ENCODE measurements at regions not wholly inside any gene's neighbourhood (a gene's known extent, or its start where the extent isn't known, plus 50 kb on each side); places are given as distances from the start of the nearest gene placed in this dataset.
"Not testable (repeated sequence)": the region's sequence is repeated elsewhere in the genome, so short reads cannot be mapped to it uniquely, and the experiment has no call there.

GRCh38 chr5:104513121-104513602 lies 950.6 kb upstream of the NUDT12 start:
- no peak for DNase-seq (ENCODE audit: low read depth in 2 of 2)

- no peak for DNase-seq (ENCODE audit: low read depth in 2 of 2)
These were observed 949.7 kb upstream of the NUDT12 start for GRCh38 chr5:104512063-104512825.

GRCh38 chr5:104498281-104498680 lies 935.7 kb upstream of the NUDT12 start:
- no peak for DNase-seq (ENCODE audit: low read depth in 2 of 2)

GRCh38 chr5:104494083-104494482 lies 931.5 kb upstream of the NUDT12 start:
- DNase-seq (ENCODE audit: low read depth in 2 of 2): no peak

- no peak for DNase-seq (ENCODE audit: low read depth in 2 of 2)
These were observed 910.2 kb upstream of the NUDT12 start for GRCh38 chr5:104472811-104473210.

GRCh38 chr5:104456122-104456521 lies 893.5 kb upstream of the NUDT12 start:
- DNase-seq (ENCODE audit: low read depth in 2 of 2): no peak

GRCh38 chr5:104452550-104452949 lies 890.0 kb upstream of the NUDT12 start:
- no peak for DNase-seq (ENCODE audit: low read depth in 2 of 2)

- DNase-seq (ENCODE audit: low read depth in 2 of 2): not testable (repeated sequence)
These were observed 889.3 kb upstream of the NUDT12 start for GRCh38 chr5:104451911-104452310.

- DNase-seq (ENCODE audit: low read depth in 2 of 2): no peak
These were observed 882.1 kb upstream of the NUDT12 start for GRCh38 chr5:104444656-104445055.

GRCh38 chr5:104443706-104444105 lies 881.1 kb upstream of the NUDT12 start:
- no peak for DNase-seq (ENCODE audit: low read depth in 2 of 2)

- no peak for DNase-seq (ENCODE audit: low read depth in 2 of 2)
These were observed 869.4 kb upstream of the NUDT12 start for GRCh38 chr5:104431981-104432380.

- no peak for DNase-seq (ENCODE audit: low read depth in 2 of 2)
These were observed 868.5 kb upstream of the NUDT12 start for GRCh38 chr5:104431002-104431620.

GRCh38 chr5:104429911-104430310 lies 867.3 kb upstream of the NUDT12 start:
- DNase-seq (ENCODE audit: low read depth in 2 of 2): no peak

- DNase-seq (ENCODE audit: low read depth in 2 of 2): no peak
These were observed 858.8 kb upstream of the NUDT12 start for GRCh38 chr5:104421431-104421830.

GRCh38 chr5:104418056-104418455 lies 855.5 kb upstream of the NUDT12 start:
- DNase-seq (ENCODE audit: low read depth in 2 of 2): no peak

GRCh38 chr5:104412649-104413240 lies 850.2 kb upstream of the NUDT12 start:
- DNase-seq (ENCODE audit: low read depth in 2 of 2): no peak

GRCh38 chr5:104400941-104401340 lies 838.4 kb upstream of the NUDT12 start:
- DNase-seq (ENCODE audit: low read depth in 2 of 2): no peak

- no peak for DNase-seq (ENCODE audit: low read depth in 2 of 2)
These were observed 823.3 kb upstream of the NUDT12 start for GRCh38 chr5:104385906-104386305.

GRCh38 chr5:104375345-104375744 lies 812.8 kb upstream of the NUDT12 start:
- DNase-seq (ENCODE audit: low read depth in 2 of 2): no peak

GRCh38 chr5:104372796-104373195 lies 810.2 kb upstream of the NUDT12 start:
- no peak for DNase-seq (ENCODE audit: low read depth in 2 of 2)

GRCh38 chr5:104372376-104372775 lies 809.8 kb upstream of the NUDT12 start:
- DNase-seq (ENCODE audit: low read depth in 2 of 2): no peak

GRCh38 chr5:104370523-104370922 lies 807.9 kb upstream of the NUDT12 start:
- no peak for DNase-seq (ENCODE audit: low read depth in 2 of 2)

- DNase-seq (ENCODE audit: low read depth in 2 of 2): no peak
These were observed 805.4 kb upstream of the NUDT12 start for GRCh38 chr5:104367978-104368377.
